HUDEP-2 (cell line): ENCODE measurements at regions not wholly inside any gene's neighbourhood (a gene's known extent, or its start where the extent isn't known, plus 50 kb on each side); places are given as distances from the start of the nearest gene placed in this dataset.

Experiments used
- DNase-seq, 76 experiments: peaks; one replicate each; lab custom pipeline; 2025; ENCODE audit not compliant: unreplicated experiment in 76 of 76; lab: John Stamatoyannopoulos, UW

GRCh38 chr6:170117111-170117972, 173.5 kb downstream of the DLL1 start:
- DNase-seq = no peak

- no peak for DNase-seq
These were observed 174.2 kb downstream of the DLL1 start for GRCh38 chr6:170116636-170117035.

- no peak for DNase-seq
These were observed 175.7 kb downstream of the DLL1 start for GRCh38 chr6:170114956-170115855.

- DNase-seq = no peak
These were observed 176.5 kb downstream of the DLL1 start for GRCh38 chr6:170114187-170114945.

GRCh38 chr6:170113141-170113540, 177.7 kb downstream of the DLL1 start:
- no peak for DNase-seq

- DNase-seq = no peak
These were observed 178.4 kb downstream of the DLL1 start for GRCh38 chr6:170112583-170112860.

- no peak for DNase-seq
These were observed 178.9 kb downstream of the DLL1 start for GRCh38 chr6:170111816-170112582.

GRCh38 chr6:170111141-170111664, 179.7 kb downstream of the DLL1 start:
- DNase-seq = no peak

GRCh38 chr6:170110201-170111140, 180.4 kb downstream of the DLL1 start:
- DNase-seq = no peak

- DNase-seq = no peak
These were observed 181.8 kb downstream of the DLL1 start for GRCh38 chr6:170108890-170109587.

- no peak for DNase-seq
These were observed 182.4 kb downstream of the DLL1 start for GRCh38 chr6:170108456-170108855.

- no peak for DNase-seq
These were observed 183.2 kb downstream of the DLL1 start for GRCh38 chr6:170107606-170108222.

- DNase-seq = no peak
These were observed 183.9 kb downstream of the DLL1 start for GRCh38 chr6:170106906-170107525.

GRCh38 chr6:170102582-170103481, 188.0 kb downstream of the DLL1 start:
- no peak for DNase-seq

- no peak for DNase-seq
These were observed 188.8 kb downstream of the DLL1 start for GRCh38 chr6:170102038-170102437.

GRCh38 chr6:170101281-170102035, 189.4 kb downstream of the DLL1 start:
- no peak for DNase-seq
